ENCODE measurements at regions not wholly inside any gene's neighbourhood (a gene's known extent, or its start where the extent isn't known, plus 50 kb on each side); places are given as distances from the start of the nearest gene placed in this dataset.

- FAIRE-seq (peak; percentile 59), DNase-seq (ENCODE audit: extremely low spot score, insufficient read length, low read depth) (no peak)
These were observed 70.4 kb upstream of the BACH1 start for GRCh38 chr21:29228306-29228705.

- no peak for DNase-seq (ENCODE audit: extremely low spot score, insufficient read length, low read depth)
- peak; percentile 33 for FAIRE-seq
These were observed 68.0 kb upstream of the BACH1 start for GRCh38 chr21:29230551-29231261.

GRCh38 chr21:29231756-29232529 lies 66.8 kb upstream of the BACH1 start:
- DNase-seq (ENCODE audit: extremely low spot score, insufficient read length, low read depth) (no peak), FAIRE-seq (peak; percentile 56)

- FAIRE-seq = peak; percentile 51
- DNase-seq (ENCODE audit: extremely low spot score, insufficient read length, low read depth) = no peak
These were observed 66.0 kb upstream of the BACH1 start for GRCh38 chr21:29232530-29233255.

GRCh38 chr21:29233256-29233546 lies 65.5 kb upstream of the BACH1 start:
- DNase-seq (ENCODE audit: extremely low spot score, insufficient read length, low read depth) (no peak), FAIRE-seq (no peak)

- peak; percentile 36 for DNase-seq (ENCODE audit: extremely low spot score, insufficient read length, low read depth)
- peak; percentile 83 for FAIRE-seq
These were observed 64.8 kb upstream of the BACH1 start for GRCh38 chr21:29233611-29234540.

GRCh38 chr21:29235714-29236197 lies 63.0 kb upstream of the BACH1 start:
- no peak for DNase-seq (ENCODE audit: extremely low spot score, insufficient read length, low read depth)
- peak; percentile 67 for FAIRE-seq

- no peak for DNase-seq (ENCODE audit: extremely low spot score, insufficient read length, low read depth)
- no peak for FAIRE-seq
These were observed 62.5 kb upstream of the BACH1 start for GRCh38 chr21:29236201-29236600.

- DNase-seq (ENCODE audit: extremely low spot score, insufficient read length, low read depth) (no peak), FAIRE-seq (peak; percentile 70)
These were observed 61.3 kb upstream of the BACH1 start for GRCh38 chr21:29237110-29238052.

- FAIRE-seq (no peak), DNase-seq (ENCODE audit: extremely low spot score, insufficient read length, low read depth) (no peak)
These were observed 60.4 kb upstream of the BACH1 start for GRCh38 chr21:29238053-29238966.

GRCh38 chr21:29238967-29239290 lies 59.8 kb upstream of the BACH1 start:
- peak; percentile 51 for FAIRE-seq
- no peak for DNase-seq (ENCODE audit: extremely low spot score, insufficient read length, low read depth)

GRCh38 chr21:29240136-29240535 lies 58.6 kb upstream of the BACH1 start:
- FAIRE-seq = no peak
- no peak for DNase-seq (ENCODE audit: extremely low spot score, insufficient read length, low read depth)

GRCh38 chr21:29242201-29242600 lies 56.5 kb upstream of the BACH1 start:
- DNase-seq (ENCODE audit: extremely low spot score, insufficient read length, low read depth) = no peak
- no peak for FAIRE-seq

- FAIRE-seq (no peak), DNase-seq (ENCODE audit: extremely low spot score, insufficient read length, low read depth) (no peak)
These were observed 55.5 kb upstream of the BACH1 start for GRCh38 chr21:29243188-29243587.

GRCh38 chr21:29245104-29245643 lies 53.5 kb upstream of the BACH1 start:
- DNase-seq (ENCODE audit: extremely low spot score, insufficient read length, low read depth) = no peak
- FAIRE-seq = peak; percentile 85

- FAIRE-seq (no peak), DNase-seq (ENCODE audit: extremely low spot score, insufficient read length, low read depth) (no peak)
These were observed 52.9 kb upstream of the BACH1 start for GRCh38 chr21:29245863-29246262.

GRCh38 chr21:29246614-29247013 lies 52.1 kb upstream of the BACH1 start:
- no peak for FAIRE-seq
- DNase-seq (ENCODE audit: extremely low spot score, insufficient read length, low read depth) = no peak

GRCh38 chr21:29248124-29248523 lies 50.6 kb upstream of the BACH1 start:
- no peak for DNase-seq (ENCODE audit: extremely low spot score, insufficient read length, low read depth)
- FAIRE-seq = no peak
